OCI-LY3 (cell line): ENCODE measurements at regions not wholly inside any gene's neighbourhood (a gene's known extent, or its start where the extent isn't known, plus 50 kb on each side); places are given as distances from the start of the nearest gene placed in this dataset.
A peak's percentile ranks its signal among the peaks of the same experiment; 100 is the strongest.

ENCODE experiments used
- H2AFZ ChIP-seq: fragments of 200-600, 300-600 bp; shearing (Covaris generic); 2 replicates; pipeline ENCODE4 v1.6.0; 2014; ENCODE audit warnings: antibody characterized with exemption, low read depth, low read length
- H3K27ac ChIP-seq: fragments of 200-600, 300-600 bp; sonication (generic); 2 replicates; pipeline ENCODE4 v1.5.1; 2014; ENCODE audit warnings: mild to moderate bottlenecking, low read length, moderate library complexity, mixed read lengths
- H3K27me3 ChIP-seq: fragments of 200-600, 300-600 bp; sonication (generic); 2 replicates; pipeline ENCODE4 v1.6.1; 2014; ENCODE audit warnings: low read depth, low read length, mixed read lengths
- H3K36me3 ChIP-seq: fragments of 200-600, 300-600 bp; sonication (generic); replicated peaks from 2 replicates; pipeline ENCODE3; 2014; ENCODE audit warnings: low read depth, low read length, mixed read lengths
- H3K4me1 ChIP-seq: fragments of 300-600, 200-600 bp; sonication (generic); 2 replicates; pipeline ENCODE4 v1.6.1; 2014; ENCODE audit warnings: low read length, mixed read lengths
- H3K4me2 ChIP-seq: fragments of 200-600, 300-600 bp; sonication (generic); 2 replicates; pipeline ENCODE4 v1.6.1; 2014; ENCODE audit warnings: low read length, mixed read lengths
- H3K4me3 ChIP-seq: fragments of 300-600, 200-600 bp; sonication (generic); 2 replicates; pipeline ENCODE4 v1.5.1; 2014; ENCODE audit warnings: antibody characterized with exemption, mild to moderate bottlenecking, low read length, moderate library complexity
- H3K79me2 ChIP-seq: fragments of 300-600, 200-600 bp; shearing (Covaris generic); 2 replicates; pipeline ENCODE4 v1.6.1; 2014; ENCODE audit warnings: mild to moderate bottlenecking, low read length, mixed read lengths
- H3K9ac ChIP-seq: fragments of 300-600, 200-600 bp; shearing (Covaris generic); 2 replicates; pipeline ENCODE4 v1.6.0; 2014; ENCODE audit warnings: mild to moderate bottlenecking, low read length, moderate library complexity
- H3K9me3 ChIP-seq: fragments of 200-600, 300-600 bp; shearing (Covaris generic); 2 replicates; pipeline ENCODE4 v1.6.1; 2014; ENCODE audit warnings: low read length, mixed read lengths; ENCODE audit not compliant: insufficient read depth
- H4K20me1 ChIP-seq: fragments of 200-600, 300-600 bp; sonication (generic); 2 replicates; pipeline ENCODE4 v1.6.1; 2016; ENCODE audit warnings: low read length, mixed read lengths; ENCODE audit not compliant: insufficient read depth
- CTCF ChIP-seq: fragments of 200-600, 300-600 bp; sonication (generic); IDR thresholded peaks from 2 replicates; pipeline ENCODE4 v1.5.1; 2014; ENCODE audit warnings: antibody characterized with exemption, low read length, low read depth
- EZH2phosphoT487 ChIP-seq: fragments of 200-600 bp; shearing (Covaris generic); IDR thresholded peaks from 2 replicates; pipeline ENCODE4 v1.6.1; 2018; ENCODE audit warnings: antibody characterized with exemption, mixed run types, low read depth

GRCh38 chr12:125533434-125534029, 468.3 kb downstream of the AACS start:
- Histone ChIP-seq H3K4me3 (peak overlapping the region; percentile 68), H3K4me2 (peak overlapping the region; percentile 91)

GRCh38 chr12:125538401-125539199, 473.4 kb downstream of the AACS start:
- H3K27me3 ChIP-seq, result no peaks in the 10 kb centered on the region
- H3K4me3 ChIP-seq, result no peak overlapping the region

More at GRCh38 chr12:125533434-125534029, 468.3 kb downstream of the AACS start:
- H3K27me3 ChIP-seq, result no peaks in the 10 kb centered on the region
- H3K79me2 ChIP-seq, result no peaks in the 10 kb centered on the region
- peak overlapping the region; percentile 92 for H2AFZ ChIP-seq
- H3K36me3 ChIP-seq, result no peaks in the 10 kb centered on the region
- no peaks in the 10 kb centered on the region for H4K20me1 ChIP-seq
- H3K27ac ChIP-seq, result no peak overlapping the region
- peak overlapping the region; percentile 36; the same call in 1 of the 2 replicates for H3K9ac ChIP-seq
- TF ChIP-seq CTCF (peak; percentile 75), EZH2phosphoT487 (no peak)
- H3K9me3 ChIP-seq, result no peaks in the 10 kb centered on the region
- peaks cover 13% of the 10 kb centered on the region for H3K4me1 ChIP-seq

GRCh38 chr12:125540580-125541204, 475.5 kb downstream of the AACS start:
- Histone ChIP-seq H3K27me3 (no peaks in the 10 kb centered on the region), H3K4me2 (no peak overlapping the region), H2AFZ (peak overlapping the region; percentile 64; the same call in 1 of the 2 replicates), H3K9ac (no peak overlapping the region), H3K4me1 (peaks cover 8% of the 10 kb centered on the region; the same call in 1 of the 2 replicates), H3K27ac (no peak overlapping the region), H3K4me3 (no peak overlapping the region), H3K36me3 (no peaks in the 10 kb centered on the region), H4K20me1 (no peaks in the 10 kb centered on the region), H3K79me2 (no peaks in the 10 kb centered on the region), H3K9me3 (no peaks in the 10 kb centered on the region)
- TF ChIP-seq CTCF (no peak), EZH2phosphoT487 (no peak)

More at GRCh38 chr12:125538401-125539199, 473.4 kb downstream of the AACS start:
- no peak overlapping the region for H3K27ac ChIP-seq
- no peaks in the 10 kb centered on the region for H3K79me2 ChIP-seq
- TF ChIP-seq EZH2phosphoT487, result no peak
- no peak for TF ChIP-seq CTCF
- H2AFZ ChIP-seq, result no peak overlapping the region
- H3K9ac ChIP-seq, result no peak overlapping the region
- no peaks in the 10 kb centered on the region for H3K9me3 ChIP-seq
- no peaks in the 10 kb centered on the region for H4K20me1 ChIP-seq
- no peak overlapping the region for H3K4me2 ChIP-seq
- H3K4me1 ChIP-seq, result peaks cover 8% of the 10 kb centered on the region; the same call in 1 of the 2 replicates
- H3K36me3 ChIP-seq, result no peaks in the 10 kb centered on the region

GRCh38 chr12:125544960-125545359, 479.7 kb downstream of the AACS start:
- no peaks in the 10 kb centered on the region for H3K36me3 ChIP-seq
- no peaks in the 10 kb centered on the region for H3K27me3 ChIP-seq

More at GRCh38 chr12:125544960-125545359, 479.7 kb downstream of the AACS start:
- H2AFZ ChIP-seq, result no peak overlapping the region
- H3K4me2 ChIP-seq, result no peak overlapping the region
- H3K27ac ChIP-seq, result no peak overlapping the region
- no peaks in the 10 kb centered on the region for H3K79me2 ChIP-seq
- H4K20me1 ChIP-seq, result no peaks in the 10 kb centered on the region
- no peak overlapping the region for H3K9ac ChIP-seq
- H3K9me3 ChIP-seq, result no peaks in the 10 kb centered on the region
- H3K4me1 ChIP-seq, result peaks cover 8% of the 10 kb centered on the region; the same call in 1 of the 2 replicates
- H3K4me3 ChIP-seq, result no peak overlapping the region
- no peak for TF ChIP-seq EZH2phosphoT487
- no peak for TF ChIP-seq CTCF
